ENCODE measurements at regions not wholly inside any gene's neighbourhood (a gene's known extent, or its start where the extent isn't known, plus 50 kb on each side); places are given as distances from the start of the nearest gene placed in this dataset.

- H3K4me3 ChIP-seq (replicated peaks; ENCODE audit: insufficient read depth, low read length), result no peak overlapping the region
- DNase-seq (ENCODE audit: low read depth in 1 of 2, low spot score in 1 of 2), result no peak
- no peak for TF ChIP-seq REST (IDR thresholded peaks at IDR 0.05; ENCODE audit: insufficient replicate concordance, low read depth)
- no peaks in the 10 kb centered on the region for H3K27me3 ChIP-seq (ENCODE audit: insufficient read depth, poor library complexity, severe bottlenecking)
- no peak overlapping the region for H3K27ac ChIP-seq (replicated peaks)
These were observed 210.4 kb downstream of the SNX19 start for GRCh38 chr11:130705670-130706421.

GRCh38 chr11:130706572-130706971 lies 209.7 kb downstream of the SNX19 start:
- H3K27me3 ChIP-seq (ENCODE audit: insufficient read depth, poor library complexity, severe bottlenecking), result no peaks in the 10 kb centered on the region
- H3K4me3 ChIP-seq (replicated peaks; ENCODE audit: insufficient read depth, low read length), result no peak overlapping the region
- no peak for DNase-seq (ENCODE audit: low read depth in 1 of 2, low spot score in 1 of 2)
- no peak for TF ChIP-seq REST (IDR thresholded peaks at IDR 0.05; ENCODE audit: insufficient replicate concordance, low read depth)
- no peak for TF ChIP-seq SPI1 (IDR thresholded peaks at IDR 0.05; ENCODE audit: borderline replicate concordance, low read depth)
- TF ChIP-seq POLR2AphosphoS5 (IDR thresholded peaks at IDR 0.05; ENCODE audit: low read depth), result no peak
- TF ChIP-seq GABPA (IDR thresholded peaks at IDR 0.05; ENCODE audit: low read depth), result no peak
- no peak for TF ChIP-seq CTCF (IDR thresholded peaks at IDR 0.05; ENCODE audit: insufficient read depth, low read length)
- H3K27ac ChIP-seq (replicated peaks), result no peak overlapping the region

GRCh38 chr11:130707217-130707616 lies 209.1 kb downstream of the SNX19 start:
- no peak overlapping the region for H3K27ac ChIP-seq (replicated peaks)
- H3K27me3 ChIP-seq (ENCODE audit: insufficient read depth, poor library complexity, severe bottlenecking), result no peaks in the 10 kb centered on the region
- TF ChIP-seq CTCF (IDR thresholded peaks at IDR 0.05; ENCODE audit: insufficient read depth, low read length) (no peak), GABPA (IDR thresholded peaks at IDR 0.05; ENCODE audit: low read depth) (no peak)
- no peak overlapping the region for H3K4me3 ChIP-seq (replicated peaks; ENCODE audit: insufficient read depth, low read length)
- DNase-seq (ENCODE audit: low read depth in 1 of 2, low spot score in 1 of 2), result no peak

GRCh38 chr11:130709531-130709930 lies 206.7 kb downstream of the SNX19 start:
- TF ChIP-seq CTCF (IDR thresholded peaks at IDR 0.05; ENCODE audit: insufficient read depth, low read length), result no peak
- TF ChIP-seq POLR2AphosphoS5 (IDR thresholded peaks at IDR 0.05; ENCODE audit: low read depth), result no peak
- TF ChIP-seq SPI1 (IDR thresholded peaks at IDR 0.05; ENCODE audit: borderline replicate concordance, low read depth), result no peak
- no peak for TF ChIP-seq GABPA (IDR thresholded peaks at IDR 0.05; ENCODE audit: low read depth)
- TF ChIP-seq REST (IDR thresholded peaks at IDR 0.05; ENCODE audit: insufficient replicate concordance, low read depth), result no peak

More at GRCh38 chr11:130709531-130709930, 206.7 kb downstream of the SNX19 start:
- Histone ChIP-seq H3K27me3 (ENCODE audit: insufficient read depth, poor library complexity, severe bottlenecking) (no peaks in the 10 kb centered on the region), H3K4me3 (replicated peaks; ENCODE audit: insufficient read depth, low read length) (no peak overlapping the region), H3K27ac (replicated peaks) (no peak overlapping the region)
- no peak for DNase-seq (ENCODE audit: low read depth in 1 of 2, low spot score in 1 of 2)
